Neural crest cell (in vitro differentiated cells): ENCODE measurements at regions not wholly inside any gene's neighbourhood (a gene's known extent, or its start where the extent isn't known, plus 50 kb on each side); places are given as distances from the start of the nearest gene placed in this dataset.
A peak's percentile ranks its signal among the peaks of the same experiment; 100 is the strongest.

Experiments used
- DNase-seq: peaks from one replicate; pipeline ENCODE4 v3.0.0; 2021; ENCODE audit warnings: low read depth, mixed read lengths, low spot score
- H3K27ac Mint-ChIP-seq: one replicate; pipeline ENCODE4 v1.8.0; 2021; ENCODE audit warnings: mild to moderate bottlenecking, mixed read lengths; ENCODE audit not compliant: unreplicated experiment
- H3K27me3 Mint-ChIP-seq: 2 replicates; pipeline ENCODE4 v1.8.0; 2021; ENCODE audit warnings: low read depth, mild to moderate bottlenecking, mixed read lengths
- H3K36me3 Mint-ChIP-seq: 2 replicates; pipeline ENCODE4 v1.8.0; 2021; ENCODE audit warnings: low read depth, mild to moderate bottlenecking, mixed read lengths
- H3K4me1 Mint-ChIP-seq: 2 replicates; pipeline ENCODE4 v1.8.0; 2021; ENCODE audit warnings: mixed read lengths
- H3K4me3 Mint-ChIP-seq: one replicate; pipeline ENCODE4 v1.8.0; 2021; ENCODE audit warnings: mild to moderate bottlenecking, mixed read lengths
- H3K9me3 Mint-ChIP-seq: 2 replicates; pipeline ENCODE4 v1.8.0; 2021; ENCODE audit warnings: mixed read lengths
- TF ChIP-seq, protein P1 (sequence below): fragments of 200-600 bp; sonication (generic); conservative IDR thresholded peaks from 2 replicates; pipeline ENCODE4 v1.5.0; 2021; ENCODE audit warnings: antibody characterized with exemption, mild to moderate bottlenecking

DNA sequence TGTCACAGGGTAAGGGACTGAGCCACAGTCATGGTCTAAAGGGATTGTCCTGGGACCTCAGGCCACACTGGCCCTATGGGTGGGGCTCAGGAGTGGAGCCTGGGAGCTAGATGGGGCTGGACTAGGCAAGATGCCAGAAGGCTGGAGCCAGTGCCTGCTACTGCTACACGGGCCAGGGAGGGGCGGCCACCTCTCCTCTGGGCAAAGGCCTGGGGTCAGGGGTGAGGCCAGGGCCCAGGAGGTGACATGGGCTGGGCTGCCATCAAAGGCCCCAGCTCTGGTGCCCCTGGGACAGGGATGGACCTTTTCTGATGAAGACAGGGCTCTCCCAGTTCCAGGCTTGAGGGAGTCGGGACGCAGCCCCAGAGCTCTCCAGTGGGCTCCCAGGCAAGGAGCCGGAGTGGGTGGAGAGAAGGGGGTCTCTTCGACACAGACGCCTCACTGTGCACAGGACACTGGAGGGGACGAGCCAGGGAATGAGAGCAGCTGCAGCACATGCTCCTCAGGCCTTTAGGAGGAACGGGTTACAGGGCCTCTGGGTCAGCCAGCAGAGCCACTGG is 62.1 kb upstream of the IQSEC1 start:
- Mint-ChIP-seq H3K9me3 (no peaks in the 10 kb centered on the region), H3K4me3 (no peak overlapping the region), H3K27me3 (peaks cover 10% of the 10 kb centered on the region), H3K27ac (peak overlapping the region; percentile 27), H3K36me3 (no peaks in the 10 kb centered on the region), H3K4me1 (no peaks in the 10 kb centered on the region)
- TF ChIP-seq, protein P1, sequence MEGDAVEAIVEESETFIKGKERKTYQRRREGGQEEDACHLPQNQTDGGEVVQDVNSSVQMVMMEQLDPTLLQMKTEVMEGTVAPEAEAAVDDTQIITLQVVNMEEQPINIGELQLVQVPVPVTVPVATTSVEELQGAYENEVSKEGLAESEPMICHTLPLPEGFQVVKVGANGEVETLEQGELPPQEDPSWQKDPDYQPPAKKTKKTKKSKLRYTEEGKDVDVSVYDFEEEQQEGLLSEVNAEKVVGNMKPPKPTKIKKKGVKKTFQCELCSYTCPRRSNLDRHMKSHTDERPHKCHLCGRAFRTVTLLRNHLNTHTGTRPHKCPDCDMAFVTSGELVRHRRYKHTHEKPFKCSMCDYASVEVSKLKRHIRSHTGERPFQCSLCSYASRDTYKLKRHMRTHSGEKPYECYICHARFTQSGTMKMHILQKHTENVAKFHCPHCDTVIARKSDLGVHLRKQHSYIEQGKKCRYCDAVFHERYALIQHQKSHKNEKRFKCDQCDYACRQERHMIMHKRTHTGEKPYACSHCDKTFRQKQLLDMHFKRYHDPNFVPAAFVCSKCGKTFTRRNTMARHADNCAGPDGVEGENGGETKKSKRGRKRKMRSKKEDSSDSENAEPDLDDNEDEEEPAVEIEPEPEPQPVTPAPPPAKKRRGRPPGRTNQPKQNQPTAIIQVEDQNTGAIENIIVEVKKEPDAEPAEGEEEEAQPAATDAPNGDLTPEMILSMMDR: no peak
- DNase-seq: no peak

DNA sequence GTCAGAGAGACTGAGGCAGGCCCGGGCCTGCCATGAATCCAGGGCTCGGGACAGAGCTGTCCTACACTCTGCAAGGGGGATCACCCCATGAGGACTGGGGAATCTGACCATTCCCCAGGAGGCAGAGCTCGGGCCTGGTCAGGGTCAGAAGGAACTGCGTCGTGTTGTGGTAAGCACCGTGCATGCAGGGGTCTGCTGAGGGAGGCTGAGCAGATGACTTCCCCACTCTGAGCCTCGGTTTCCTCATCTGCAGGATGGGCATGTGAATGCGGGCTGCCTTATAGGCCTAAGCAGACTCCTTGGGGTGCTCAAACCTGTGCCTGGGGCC is 61.6 kb upstream of the IQSEC1 start:
- Mint-ChIP-seq H3K27ac (no peak overlapping the region), H3K4me1 (no peaks in the 10 kb centered on the region), H3K9me3 (no peaks in the 10 kb centered on the region), H3K36me3 (no peaks in the 10 kb centered on the region), H3K27me3 (peaks cover 6% of the 10 kb centered on the region), H3K4me3 (no peak overlapping the region)
- TF ChIP-seq, protein P1: no peak
- no peak for DNase-seq

DNA sequence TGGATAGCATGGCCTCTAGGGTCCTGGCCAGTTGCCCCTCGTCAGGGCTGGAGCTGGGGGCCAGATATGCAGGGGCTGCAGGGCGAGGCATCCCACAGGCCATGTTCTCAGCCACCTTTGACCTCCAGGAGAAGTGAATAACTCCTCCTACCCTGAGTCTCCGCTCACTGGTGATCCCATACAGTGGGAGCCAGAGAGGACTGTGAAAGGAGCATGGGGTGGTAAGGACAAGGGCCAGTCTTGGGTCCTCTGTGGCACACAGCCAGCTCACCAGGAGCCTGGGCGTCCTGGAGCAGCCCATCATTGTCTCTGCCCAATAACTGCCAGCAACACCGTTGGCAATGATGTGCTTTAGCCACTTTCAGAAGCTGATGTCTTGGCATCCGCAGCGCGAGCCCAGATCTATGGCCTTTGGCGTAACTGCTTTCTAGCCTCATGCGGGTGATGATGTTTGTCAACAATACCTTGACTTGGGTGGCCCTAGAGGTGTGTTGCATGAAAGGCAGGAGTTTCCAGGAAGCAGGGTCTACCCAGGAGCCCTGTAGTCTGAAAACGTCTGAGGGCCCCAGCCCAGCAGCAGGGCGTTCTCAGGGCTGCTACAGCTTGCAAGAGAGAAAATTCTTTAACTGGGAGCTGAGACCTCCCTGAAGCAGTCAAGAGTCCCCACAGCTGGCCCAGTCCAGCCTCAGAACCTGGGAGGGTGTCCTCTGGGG is 61.1 kb upstream of the IQSEC1 start:
- no peaks in the 10 kb centered on the region for H3K9me3 Mint-ChIP-seq
- no peaks in the 10 kb centered on the region for H3K4me1 Mint-ChIP-seq
- peaks cover 6% of the 10 kb centered on the region for H3K27me3 Mint-ChIP-seq
- no peak overlapping the region for H3K4me3 Mint-ChIP-seq
- DNase-seq: no peak
- H3K36me3 Mint-ChIP-seq: no peaks in the 10 kb centered on the region
- H3K27ac Mint-ChIP-seq: no peak overlapping the region
- TF ChIP-seq, protein P1: no peak

DNA sequence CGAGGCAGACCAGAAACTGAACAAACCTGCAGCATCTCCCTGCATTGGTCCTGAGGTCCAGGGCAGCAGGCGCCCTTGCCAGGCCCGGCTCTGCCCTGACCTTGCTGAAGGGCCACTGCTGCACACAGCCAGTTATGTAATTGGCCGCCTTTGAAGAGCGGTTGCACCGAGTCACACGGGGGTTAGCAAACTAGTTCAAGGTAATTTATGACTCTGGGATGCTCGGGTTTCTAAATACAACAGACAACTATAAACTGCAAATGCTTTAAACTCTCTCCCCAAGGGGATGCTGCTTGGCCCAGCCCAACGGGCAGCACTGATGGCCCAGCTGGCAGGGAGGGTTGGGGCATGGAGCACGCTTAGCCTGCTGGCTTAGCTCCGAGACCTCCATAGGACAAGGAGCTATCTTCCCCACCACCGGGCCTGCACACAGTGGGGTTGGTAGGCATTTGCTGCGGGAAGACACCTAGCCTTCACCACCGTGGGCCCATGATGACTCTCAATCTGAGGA is 60.3 kb upstream of the IQSEC1 start:
- TF ChIP-seq, protein P1: no peak
- Mint-ChIP-seq H3K36me3 (no peaks in the 10 kb centered on the region), H3K9me3 (no peaks in the 10 kb centered on the region), H3K4me1 (no peaks in the 10 kb centered on the region), H3K4me3 (no peak overlapping the region), H3K27ac (no peak overlapping the region), H3K27me3 (peaks cover 4% of the 10 kb centered on the region)
- DNase-seq: no peak

DNA sequence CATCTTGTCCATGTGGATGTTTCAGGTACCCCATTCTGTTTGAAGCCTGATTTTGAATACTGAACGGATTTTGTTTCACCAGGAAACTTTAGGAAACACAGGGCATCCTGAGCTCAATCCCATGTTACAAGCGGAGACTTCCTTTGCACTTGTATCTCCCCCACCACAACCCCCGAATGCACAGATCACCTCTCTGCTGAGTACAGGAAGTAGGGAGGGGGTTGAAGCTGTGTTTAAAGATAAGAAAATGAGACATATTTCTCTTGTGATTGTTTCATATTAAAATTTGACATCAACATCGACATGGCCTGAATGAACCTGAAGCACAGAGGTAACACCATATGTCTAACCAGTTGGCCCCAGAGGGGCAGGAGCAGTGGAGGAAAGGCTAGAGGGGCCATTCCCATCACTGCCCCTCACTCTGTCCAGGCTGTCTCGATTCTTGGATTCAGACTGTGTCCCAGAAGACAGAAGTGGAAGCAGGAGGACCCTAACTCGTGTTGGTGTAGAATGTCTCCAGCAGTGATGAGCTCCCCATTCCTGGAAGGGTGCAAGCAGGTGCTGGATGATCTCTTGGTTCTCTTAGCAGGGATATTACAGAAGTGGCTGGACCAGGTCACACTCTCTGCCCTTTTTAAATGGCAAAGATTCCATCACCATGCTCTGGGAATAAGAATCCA is 59.6 kb upstream of the IQSEC1 start:
- DNase-seq: no peak
- no peak overlapping the region for H3K4me3 Mint-ChIP-seq
- H3K9me3 Mint-ChIP-seq: no peaks in the 10 kb centered on the region
- H3K27ac Mint-ChIP-seq: no peak overlapping the region
- H3K4me1 Mint-ChIP-seq: no peaks in the 10 kb centered on the region
- no peaks in the 10 kb centered on the region for H3K36me3 Mint-ChIP-seq
- TF ChIP-seq, protein P1: no peak
- H3K27me3 Mint-ChIP-seq: peaks cover 4% of the 10 kb centered on the region
